Endothelial cell (in vitro differentiated cells): ENCODE measurements at regions not wholly inside any gene's neighbourhood (a gene's known extent, or its start where the extent isn't known, plus 50 kb on each side); places are given as distances from the start of the nearest gene placed in this dataset.

Experiments
- DNase-seq: peaks from one replicate; pipeline ENCODE4 v3.0.0; 2021; ENCODE audit warnings: low spot score
- H3K27ac Mint-ChIP-seq: one replicate; pipeline ENCODE4 v1.8.0; 2021; ENCODE audit warnings: mixed read lengths, inconsistent platforms; ENCODE audit not compliant: unreplicated experiment
- H3K27me3 Mint-ChIP-seq: one replicate; pipeline ENCODE4 v1.8.0; 2021; ENCODE audit warnings: mild to moderate bottlenecking, moderate library complexity, mixed read lengths, inconsistent platforms; ENCODE audit not compliant: unreplicated experiment
- H3K36me3 Mint-ChIP-seq: one replicate; pipeline ENCODE4 v1.8.0; 2021; ENCODE audit warnings: mild to moderate bottlenecking, low read depth, mixed read lengths, inconsistent platforms; ENCODE audit not compliant: unreplicated experiment
- H3K4me1 Mint-ChIP-seq: one replicate; pipeline ENCODE4 v1.8.0; 2021; ENCODE audit warnings: mild to moderate bottlenecking, mixed read lengths, inconsistent platforms; ENCODE audit not compliant: unreplicated experiment
- H3K4me3 Mint-ChIP-seq: one replicate; pipeline ENCODE4 v1.8.0; 2021; ENCODE audit warnings: mild to moderate bottlenecking, mixed read lengths, inconsistent platforms; ENCODE audit not compliant: unreplicated experiment
- H3K9me3 Mint-ChIP-seq: one replicate; pipeline ENCODE4 v1.8.0; 2021; ENCODE audit warnings: mixed read lengths, inconsistent platforms; ENCODE audit not compliant: unreplicated experiment
- CTCF ChIP-seq: fragments of 200-600 bp; sonication (generic); IDR thresholded peaks from one replicate; pipeline ENCODE4 v1.5.0; 2021; ENCODE audit warnings: antibody characterized with exemption; ENCODE audit not compliant: unreplicated experiment

GRCh38 chr12:78599366-78599765 is 265.2 kb upstream of the SYT1 start:
- no peaks in the 10 kb centered on the region for H3K27me3 Mint-ChIP-seq
- H3K4me1 Mint-ChIP-seq: no peaks in the 10 kb centered on the region
- TF ChIP-seq CTCF: no peak
- H3K9me3 Mint-ChIP-seq: no peaks in the 10 kb centered on the region
- DNase-seq: no peak
- H3K4me3 Mint-ChIP-seq: no peak overlapping the region
- no peaks in the 10 kb centered on the region for H3K36me3 Mint-ChIP-seq
- H3K27ac Mint-ChIP-seq: no peak overlapping the region

GRCh38 chr12:78600541-78600940 is 264.0 kb upstream of the SYT1 start:
- no peaks in the 10 kb centered on the region for H3K4me1 Mint-ChIP-seq
- H3K27me3 Mint-ChIP-seq: no peaks in the 10 kb centered on the region
- no peak for DNase-seq
- H3K9me3 Mint-ChIP-seq: no peaks in the 10 kb centered on the region
- no peak for TF ChIP-seq CTCF
- no peaks in the 10 kb centered on the region for H3K36me3 Mint-ChIP-seq
- H3K27ac Mint-ChIP-seq: no peak overlapping the region
- no peak overlapping the region for H3K4me3 Mint-ChIP-seq

DNA sequence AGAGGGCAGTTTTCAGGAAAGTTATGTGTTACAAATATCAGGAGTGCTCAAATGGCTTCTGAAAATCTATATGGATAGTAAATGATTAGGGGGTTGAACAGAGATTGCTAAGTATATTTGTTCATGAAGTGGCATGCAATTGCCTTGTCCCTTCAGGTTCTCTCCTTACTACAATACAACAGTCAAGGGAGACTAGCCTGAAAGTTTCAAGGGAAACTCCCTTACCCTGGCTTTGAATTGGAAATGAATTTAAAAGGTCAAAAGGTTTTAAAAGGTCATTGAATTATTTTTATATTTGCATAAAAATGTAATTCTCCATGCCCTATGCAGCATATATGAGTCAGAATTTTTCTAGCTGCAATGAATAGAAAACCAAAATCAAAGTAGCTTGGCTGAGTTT is 253.1 kb upstream of the SYT1 start:
- no peak for TF ChIP-seq CTCF
- H3K9me3 Mint-ChIP-seq: peaks cover 9% of the 10 kb centered on the region
- peaks cover 5% of the 10 kb centered on the region for H3K36me3 Mint-ChIP-seq
- no peak overlapping the region for H3K27ac Mint-ChIP-seq
- DNase-seq: no peak
- H3K4me3 Mint-ChIP-seq: no peak overlapping the region
- H3K4me1 Mint-ChIP-seq: no peaks in the 10 kb centered on the region
- peaks cover 4% of the 10 kb centered on the region for H3K27me3 Mint-ChIP-seq

GRCh38 chr12:78612190-78612589 is 252.4 kb upstream of the SYT1 start:
- DNase-seq: no peak
- Mint-ChIP-seq H3K27ac (no peak overlapping the region), H3K4me1 (no peaks in the 10 kb centered on the region), H3K9me3 (peaks cover 9% of the 10 kb centered on the region), H3K4me3 (no peak overlapping the region), H3K27me3 (peaks cover 4% of the 10 kb centered on the region), H3K36me3 (peaks cover 5% of the 10 kb centered on the region)
- TF ChIP-seq CTCF: no peak

GRCh38 chr12:78617683-78618082 is 246.9 kb upstream of the SYT1 start:
- no peak overlapping the region for H3K4me3 Mint-ChIP-seq
- H3K27me3 Mint-ChIP-seq: no peaks in the 10 kb centered on the region
- no peak for TF ChIP-seq CTCF
- no peaks in the 10 kb centered on the region for H3K4me1 Mint-ChIP-seq
- H3K36me3 Mint-ChIP-seq: no peaks in the 10 kb centered on the region
- DNase-seq: no peak
- H3K27ac Mint-ChIP-seq: no peak overlapping the region
- H3K9me3 Mint-ChIP-seq: no peaks in the 10 kb centered on the region
